ENCODE measurements at regions not wholly inside any gene's neighbourhood (a gene's known extent, or its start where the extent isn't known, plus 50 kb on each side); places are given as distances from the start of the nearest gene placed in this dataset.

DNA sequence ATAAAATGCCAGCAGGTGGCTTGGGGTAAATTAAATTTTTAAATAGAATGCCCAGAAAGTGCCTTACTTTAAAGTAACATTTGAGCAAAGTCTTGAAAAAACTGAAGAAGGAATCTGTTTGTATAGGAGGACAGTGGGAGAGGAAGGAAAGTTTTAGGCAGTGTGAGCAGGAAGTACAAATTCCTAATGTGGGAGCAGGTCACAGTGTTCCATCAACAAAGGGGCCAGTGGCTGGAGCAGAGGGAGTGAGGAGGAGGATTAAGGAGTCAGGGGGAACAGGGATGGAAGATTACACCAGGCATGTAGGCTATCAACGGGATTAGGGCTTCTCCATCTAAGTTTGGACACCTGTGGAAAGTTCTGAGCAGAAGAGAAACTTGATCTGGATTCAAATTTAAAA is 439.2 kb upstream of the REG3G start:
- no peak for TF ChIP-seq ESRRG (CRISPR knock-in tag; IDR thresholded peaks at IDR 0.05)
- no peak for TF ChIP-seq ARNTL (CRISPR knock-in tag; IDR thresholded peaks at IDR 0.05; ENCODE audit: borderline replicate concordance, low read depth)
- TF ChIP-seq ZFP30 (CRISPR knock-in tag; IDR thresholded peaks at IDR 0.05) = no peak

All from SK-N-SH treated with all-trans-retinoic acid at 6 μM for 48 hours (cell line).